Stomach (tissue), 4 donors: ENCODE measurements at regions not wholly inside any gene's neighbourhood (a gene's known extent, or its start where the extent isn't known, plus 50 kb on each side); places are given as distances from the start of the nearest gene placed in this dataset.

Experiments used
- POLR2A ChIP-seq, 4 donors: fragments of 450-650 bp; IDR thresholded peaks; one replicate each; pipeline ENCODE4 v1.6.1; 2016; ENCODE audit warnings: antibody characterized with exemption in 4 of 4, control low read depth in 2 of 4, mild to moderate bottlenecking in 1 of 4, moderate library complexity in 1 of 4
- TF ChIP-seq, protein P1 (sequence below), 7 experiments: fragments of 450-650 bp in 4 of 7; fragments of 200-600 bp in 3 of 7; sonication (generic) in 3 of 7; IDR thresholded peaks; one replicate each; pipeline ENCODE4 v1.5.1; 2016 to 2019; ENCODE audit warnings: antibody characterized with exemption in 7 of 7, control low read depth in 2 of 7, mild to moderate bottlenecking in 1 of 7

GRCh38 chr1:56212143-56212542 lies 367.2 kb downstream of the PLPP3 start:
- TF ChIP-seq, protein P1, sequence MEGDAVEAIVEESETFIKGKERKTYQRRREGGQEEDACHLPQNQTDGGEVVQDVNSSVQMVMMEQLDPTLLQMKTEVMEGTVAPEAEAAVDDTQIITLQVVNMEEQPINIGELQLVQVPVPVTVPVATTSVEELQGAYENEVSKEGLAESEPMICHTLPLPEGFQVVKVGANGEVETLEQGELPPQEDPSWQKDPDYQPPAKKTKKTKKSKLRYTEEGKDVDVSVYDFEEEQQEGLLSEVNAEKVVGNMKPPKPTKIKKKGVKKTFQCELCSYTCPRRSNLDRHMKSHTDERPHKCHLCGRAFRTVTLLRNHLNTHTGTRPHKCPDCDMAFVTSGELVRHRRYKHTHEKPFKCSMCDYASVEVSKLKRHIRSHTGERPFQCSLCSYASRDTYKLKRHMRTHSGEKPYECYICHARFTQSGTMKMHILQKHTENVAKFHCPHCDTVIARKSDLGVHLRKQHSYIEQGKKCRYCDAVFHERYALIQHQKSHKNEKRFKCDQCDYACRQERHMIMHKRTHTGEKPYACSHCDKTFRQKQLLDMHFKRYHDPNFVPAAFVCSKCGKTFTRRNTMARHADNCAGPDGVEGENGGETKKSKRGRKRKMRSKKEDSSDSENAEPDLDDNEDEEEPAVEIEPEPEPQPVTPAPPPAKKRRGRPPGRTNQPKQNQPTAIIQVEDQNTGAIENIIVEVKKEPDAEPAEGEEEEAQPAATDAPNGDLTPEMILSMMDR (IDR thresholded peaks at IDR 0.05): no peak
- TF ChIP-seq POLR2A (IDR thresholded peaks at IDR 0.05): no peak
